HepG2 (cell line): ENCODE measurements at regions not wholly inside any gene's neighbourhood (a gene's known extent, or its start where the extent isn't known, plus 50 kb on each side); places are given as distances from the start of the nearest gene placed in this dataset.

Experiments
- ATAC-seq: fragments of 200-7000 bp; cut with Tn5 transposase; 3 replicates; pipeline ENCODE4 v1.9.1; 2020; ENCODE audit warnings: mild to moderate bottlenecking, moderate library complexity
- BruUV-seq: library from RNA; stranded (reverse); fragments of 400-500 nt; replicated peaks from 2 replicates; lab custom pipeline; 2021; lab: Mats Ljungman, UMichigan
- CTCF ChIA-PET: fragments of 300-600 bp; formaldehyde crosslinking; extraction: SDS; loops from one replicate; lab custom pipeline; 2021; ENCODE audit warnings: low total read pairs, inconsistent platforms, low intra/inter-chr PET ratio; lab: Yijun Ruan, JAX
- POLR2A ChIA-PET: fragments of 350-600 bp; sonication (Branson Sonifier 250); formaldehyde crosslinking; loops from one replicate; lab custom pipeline; 2020; ENCODE audit warnings: antibody characterized with exemption, inconsistent platforms; lab: Yijun Ruan, JAX
- DNase-seq: peaks from one replicate; pipeline ENCODE4 v3.0.0-alpha.2; 2015; ENCODE audit warnings: low spot score
- FAIRE-seq: peaks from 3 replicates; lab custom pipeline; 2011; peaks lifted over from hg19 to GRCh38; lab: Jason Lieb, UNC
- H2AFZ ChIP-seq: one replicate; pipeline ENCODE4 v1.6.1; 2011; ENCODE audit warnings: low read length, inconsistent platforms
- H3K27ac ChIP-seq: fragments of 300-600 bp; 3 replicates; pipeline ENCODE4 v1.8.0; 2011; ENCODE audit warnings: mixed run types, mild to moderate bottlenecking, mixed read lengths, low read length, inconsistent platforms; ENCODE audit not compliant: insufficient read depth; ENCODE audit errors: extremely low read length
- H3K27me3 ChIP-seq, 2 experiments: fragments of 200-600 bp in 1 of 2; 2 replicates in 1 of 2; 3 replicates in 1 of 2; pipeline versions ENCODE4 v1.6.0 to v1.8.0; 2011; ENCODE audit warnings: low read length in 2 of 2, mild to moderate bottlenecking in 2 of 2, moderate library complexity in 2 of 2, inconsistent platforms in 1 of 2; ENCODE audit not compliant: insufficient read depth in 2 of 2, control insufficient read depth in 1 of 2
- H3K36me3 ChIP-seq, 2 experiments: fragments of 200-600 bp in 1 of 2; replicated peaks in 1 of 2; 2 replicates in 1 of 2; 3 replicates in 1 of 2; pipeline versions ENCODE4 v1.5.1 to v1.8.0; 2011; ENCODE audit warnings: low read length in 2 of 2, inconsistent platforms in 1 of 2; ENCODE audit not compliant: insufficient read depth in 2 of 2, control insufficient read depth in 1 of 2
- H3K4me1 ChIP-seq: 2 replicates; pipeline ENCODE4 v1.5.1; 2012; ENCODE audit warnings: low read length, inconsistent platforms; ENCODE audit not compliant: insufficient read depth
- H3K4me2 ChIP-seq: 2 replicates; pipeline ENCODE4 v1.6.0; 2011; ENCODE audit warnings: low read depth, low read length, inconsistent platforms
- H3K4me3 ChIP-seq, 3 experiments: fragments of 200-600 bp in 1 of 3; sonication (generic), shearing (Covaris generic) in 1 of 3; replicated peaks in 1 of 3; 2 replicates each; pipeline ENCODE4 v1.5.1; 2011 to 2016; ENCODE audit warnings: low read length in 3 of 3, inconsistent platforms in 2 of 3, low read depth in 2 of 3, mild to moderate bottlenecking in 2 of 3, control low read depth in 1 of 3, mixed read lengths in 1 of 3; ENCODE audit not compliant: insufficient read depth in 1 of 3
- H3K79me2 ChIP-seq: one replicate; pipeline ENCODE4 v1.6.1; 2011; ENCODE audit warnings: low read length, inconsistent platforms; ENCODE audit not compliant: insufficient read depth
- H3K9ac ChIP-seq: 2 replicates; pipeline ENCODE4 v1.6.0; 2011; ENCODE audit warnings: mild to moderate bottlenecking, low read depth, low read length, inconsistent platforms; ENCODE audit not compliant: insufficient read depth
- H3K9me3 ChIP-seq: 2 replicates; pipeline ENCODE4 v1.5.1; 2012; ENCODE audit warnings: mild to moderate bottlenecking, low read length
- H4K20me1 ChIP-seq: 2 replicates; pipeline ENCODE4 v1.6.0; 2011; ENCODE audit warnings: inconsistent platforms, mild to moderate bottlenecking, low read length, moderate library complexity; ENCODE audit not compliant: insufficient read depth
- EEA1 ChIP-seq: sonication (generic); formaldehyde crosslinking; IDR thresholded peaks from 2 replicates; pipeline ENCODE4 v1.5.1; 2020; ENCODE audit warnings: mild to moderate bottlenecking, missing genetic modification reagents, borderline replicate concordance
- ELF1 ChIP-seq: sonication (generic); formaldehyde crosslinking; IDR thresholded peaks from 2 replicates; pipeline ENCODE4 v1.4.0; 2020; ENCODE audit warnings: missing genetic modification reagents
- ELF4 ChIP-seq: sonication (generic); formaldehyde crosslinking; IDR thresholded peaks from 2 replicates; pipeline ENCODE4 v1.5.0; 2020; ENCODE audit warnings: missing genetic modification reagents, mild to moderate bottlenecking, moderate library complexity, borderline replicate concordance
- FOXM1 ChIP-seq: sonication (generic); formaldehyde crosslinking; IDR thresholded peaks from 2 replicates; pipeline ENCODE4 v1.5.0; 2020; ENCODE audit warnings: missing genetic modification reagents
- HOXA5 ChIP-seq: sonication (generic); formaldehyde crosslinking; IDR thresholded peaks from 2 replicates; pipeline ENCODE4 v1.4.0; 2020; ENCODE audit warnings: missing genetic modification reagents
- IKZF4 ChIP-seq: sonication (generic); formaldehyde crosslinking; IDR thresholded peaks from 2 replicates; pipeline ENCODE4 v1.5.1; 2020; ENCODE audit warnings: borderline replicate concordance, mild to moderate bottlenecking, low read depth, missing genetic modification reagents; ENCODE audit errors: not compliant biosample characterization
- JARID2 ChIP-seq: sonication (generic); formaldehyde crosslinking; IDR thresholded peaks from 2 replicates; pipeline ENCODE4 v1.8.1; 2023; ENCODE audit warnings: missing genetic modification reagents, inconsistent platforms; ENCODE audit not compliant: insufficient replicate concordance
- JUN ChIP-seq: sonication (generic); formaldehyde crosslinking; IDR thresholded peaks from 2 replicates; pipeline ENCODE4 v1.4.0; 2020; ENCODE audit warnings: mild to moderate bottlenecking, missing genetic modification reagents
- NR2C2 ChIP-seq: sonication (generic); formaldehyde crosslinking; IDR thresholded peaks from 2 replicates; pipeline ENCODE4 v1.4.0; 2020; ENCODE audit warnings: missing genetic modification reagents, mild to moderate bottlenecking, moderate library complexity, borderline replicate concordance
- PHF8 ChIP-seq: sonication (generic); formaldehyde crosslinking; IDR thresholded peaks from 2 replicates; pipeline ENCODE4 v1.5.0; 2020; ENCODE audit warnings: missing genetic modification reagents
- RFX3 ChIP-seq: IDR thresholded peaks from 2 replicates; pipeline ENCODE4 v1.6.1; 2016; ENCODE audit warnings: missing biosample characterization, missing genetic modification reagents
- TFE3 ChIP-seq: IDR thresholded peaks from 2 replicates; pipeline ENCODE4 v1.6.1; 2016
- THAP9 ChIP-seq: sonication (generic); formaldehyde crosslinking; IDR thresholded peaks from 2 replicates; pipeline ENCODE4; 2020; ENCODE audit warnings: missing genetic modification reagents, mild to moderate bottlenecking, borderline replicate concordance
- ZNF367 ChIP-seq: sonication (generic); formaldehyde crosslinking; IDR thresholded peaks from 2 replicates; pipeline ENCODE4 v1.4.0; 2020; ENCODE audit warnings: missing genetic modification reagents, borderline replicate concordance
- ZNF7 ChIP-seq: IDR thresholded peaks from 2 replicates; pipeline ENCODE4 v1.6.1; 2016; ENCODE audit warnings: missing biosample characterization, missing genetic modification reagents
- WGBS: methylation state at CpG from one replicate; pipeline ENCODE4 v1.1.6; 2017; ENCODE audit warnings: low lambda C conversion rate; 5-methylcytosine and 5-hydroxymethylcytosine counted together
- in situ Hi-C: cut with HindIII; loops from 2 replicates; pipeline ENCODE4 v1.10.0; 2017; ENCODE audit warnings: low pct_unique_long_range_greater_than_20kb; ENCODE audit not compliant: extremely low pct_ligation_motif_present
- intact Hi-C: fragments of 100-400 bp; cut with micrococcal nuclease; formaldehyde crosslinking; loops from one replicate; pipeline ENCODE4 v1.10.0; 2022; ENCODE audit not compliant: unreplicated experiment

DNA sequence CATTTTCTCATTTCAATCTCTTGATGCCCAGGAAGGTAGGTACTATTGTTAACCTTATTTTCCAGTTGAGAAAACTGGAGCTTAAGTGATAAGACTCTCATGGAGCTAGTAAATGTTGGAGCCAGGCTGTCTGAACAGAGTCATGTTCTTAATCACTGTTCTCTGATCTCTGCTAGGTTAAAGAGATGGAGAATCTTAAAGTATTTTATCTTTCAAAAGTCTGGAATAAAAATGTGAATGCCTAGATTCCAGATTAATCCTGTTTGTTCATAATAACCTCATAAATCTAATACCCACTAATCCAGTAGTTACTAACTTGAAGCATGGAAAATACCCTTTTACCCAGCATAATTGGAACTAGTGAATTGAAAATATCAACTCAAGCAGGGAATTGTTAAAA lies 341.0 kb upstream of the RGS6 start:
- Histone ChIP-seq H3K4me2 (no peak overlapping the region), H2AFZ (no peak overlapping the region), H3K4me1 (peaks cover 14% of the 10 kb centered on the region), H3K9me3 (no peaks in the 10 kb centered on the region), H3K9ac (no peak overlapping the region), H4K20me1 (no peaks in the 10 kb centered on the region), H3K4me3 (no peak overlapping the region), H3K27ac (no peak overlapping the region), H3K36me3 (0 out of 5 replicates have a peak, but pooled peaks cover 0 to 7% of the 10 kb centered on the region in 2 experiments), H3K79me2 (no peaks in the 10 kb centered on the region), H3K27me3 (no peaks in the 10 kb centered on the region)
- intact Hi-C loops, result no loop called here
- ChIA-PET POLR2A (no interaction called here), CTCF (no interaction called here)
- no TSS peak for BruUV-seq
- ATAC-seq, result no peak
- DNase-seq, result no peak
- in situ Hi-C loops, result no loop called here
- TF ChIP-seq ZNF367 (CRISPR knock-in tag), result no peak
- TF ChIP-seq IKZF4, result no peak
- no peak for TF ChIP-seq ELF1 (CRISPR knock-in tag)
- TF ChIP-seq FOXM1 (CRISPR knock-in tag), result no peak
- no peak for TF ChIP-seq ZNF7 (CRISPR knock-in tag)
- FAIRE-seq, result no peak

- POLR2A ChIA-PET, result no interaction called here
- in situ Hi-C loops (no loop called here), intact Hi-C loops (no loop called here)
- Histone ChIP-seq H4K20me1 (no peaks in the 10 kb centered on the region), H3K36me3 (0 out of 5 replicates have a peak, but pooled peaks cover 0 to 7% of the 10 kb centered on the region in 2 experiments), H3K27ac (no peak overlapping the region), H2AFZ (no peak overlapping the region), H3K79me2 (no peaks in the 10 kb centered on the region), H3K27me3 (no peaks in the 10 kb centered on the region), H3K4me2 (no peak overlapping the region), H3K9ac (no peak overlapping the region), H3K9me3 (no peaks in the 10 kb centered on the region), H3K4me3 (no peak overlapping the region), H3K4me1 (peaks cover 14% of the 10 kb centered on the region)
- no peak for ATAC-seq
- FAIRE-seq, result no peak
- no TSS peak for BruUV-seq
- no peak for DNase-seq
- CTCF ChIA-PET, result no interaction called here
- WGBS, result 82% methylated on average over 1 of the region's 1 CpG
- TF ChIP-seq NR2C2 (CRISPR knock-in tag), result no peak
- no peak for TF ChIP-seq EEA1 (CRISPR knock-in tag)
- TF ChIP-seq JARID2 (CRISPR knock-in tag), result no peak
- TF ChIP-seq JUN (CRISPR knock-in tag), result no peak
- no peak for TF ChIP-seq THAP9 (CRISPR knock-in tag)
- TF ChIP-seq TFE3 (CRISPR knock-in tag), result no peak
- TF ChIP-seq ELF4 (CRISPR knock-in tag), result no peak
- no peak for TF ChIP-seq PHF8 (CRISPR knock-in tag)
- TF ChIP-seq HOXA5 (CRISPR knock-in tag), result no peak
- no peak for TF ChIP-seq RFX3 (CRISPR knock-in tag)
These were observed 340.3 kb upstream of the RGS6 start for GRCh38 chr14:71591929-71592328.
